LNCAP (cell line): ENCODE measurements at regions not wholly inside any gene's neighbourhood (a gene's known extent, or its start where the extent isn't known, plus 50 kb on each side); places are given as distances from the start of the nearest gene placed in this dataset.

Experiments used
- CTCF ChIP-seq: fragments of 450-650 bp; IDR thresholded peaks from 2 replicates; pipeline ENCODE4 v1.5.1; 2017; ENCODE audit warnings: mild to moderate bottlenecking

DNA sequence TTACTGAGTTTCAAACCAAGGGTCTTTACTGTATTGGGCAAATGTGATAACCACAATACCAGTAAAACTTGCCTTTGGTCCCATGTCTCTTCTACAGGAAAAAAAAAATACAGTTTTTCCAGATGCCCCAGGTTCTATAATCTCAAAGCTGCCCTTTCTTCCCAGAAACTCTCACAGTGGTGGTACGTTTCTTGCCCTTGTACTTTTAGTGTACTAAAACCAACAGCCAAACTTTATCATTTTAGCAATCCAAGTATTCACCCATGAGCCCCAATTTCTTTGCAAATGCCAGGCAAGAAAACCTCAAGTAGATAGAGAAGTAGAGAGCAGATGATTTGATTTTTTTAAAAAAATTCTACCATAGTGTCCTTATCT lies 157.8 kb downstream of the OR2B2 start:
- no peak for TF ChIP-seq CTCF

DNA sequence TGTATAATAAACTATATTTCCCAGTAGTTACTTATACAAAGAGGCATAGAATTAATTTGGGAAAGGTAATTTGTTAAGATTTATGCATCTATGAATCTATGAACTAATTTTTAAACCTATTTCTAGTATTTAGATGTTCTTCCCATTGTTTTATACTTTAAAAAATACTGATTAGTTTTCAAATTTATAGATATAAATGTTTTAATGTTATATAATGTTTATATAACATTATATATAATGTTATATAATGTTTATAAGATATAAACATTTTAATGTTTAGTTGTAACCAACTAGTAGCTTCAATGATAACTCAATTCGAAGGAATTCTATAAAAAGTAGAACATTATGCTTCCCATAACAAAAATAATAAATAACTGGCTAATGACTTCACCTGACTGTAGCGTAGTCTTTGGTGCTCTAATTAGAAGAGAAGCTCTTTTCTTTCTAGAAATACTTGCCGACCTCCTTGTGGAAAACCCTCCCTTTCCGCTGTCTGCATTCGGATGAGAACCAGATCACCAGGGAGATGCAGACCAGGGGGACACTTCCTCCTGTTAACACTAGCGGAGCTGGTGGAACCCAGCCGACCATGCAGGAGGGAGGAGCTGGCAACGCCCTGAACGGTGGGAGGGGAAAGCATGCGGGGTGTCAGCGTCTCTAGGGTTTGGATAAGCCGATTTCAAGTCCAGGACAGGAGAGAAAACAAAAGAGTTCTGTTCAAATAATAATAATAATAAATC lies 158.4 kb downstream of the OR2B2 start:
- no peak for TF ChIP-seq CTCF

DNA sequence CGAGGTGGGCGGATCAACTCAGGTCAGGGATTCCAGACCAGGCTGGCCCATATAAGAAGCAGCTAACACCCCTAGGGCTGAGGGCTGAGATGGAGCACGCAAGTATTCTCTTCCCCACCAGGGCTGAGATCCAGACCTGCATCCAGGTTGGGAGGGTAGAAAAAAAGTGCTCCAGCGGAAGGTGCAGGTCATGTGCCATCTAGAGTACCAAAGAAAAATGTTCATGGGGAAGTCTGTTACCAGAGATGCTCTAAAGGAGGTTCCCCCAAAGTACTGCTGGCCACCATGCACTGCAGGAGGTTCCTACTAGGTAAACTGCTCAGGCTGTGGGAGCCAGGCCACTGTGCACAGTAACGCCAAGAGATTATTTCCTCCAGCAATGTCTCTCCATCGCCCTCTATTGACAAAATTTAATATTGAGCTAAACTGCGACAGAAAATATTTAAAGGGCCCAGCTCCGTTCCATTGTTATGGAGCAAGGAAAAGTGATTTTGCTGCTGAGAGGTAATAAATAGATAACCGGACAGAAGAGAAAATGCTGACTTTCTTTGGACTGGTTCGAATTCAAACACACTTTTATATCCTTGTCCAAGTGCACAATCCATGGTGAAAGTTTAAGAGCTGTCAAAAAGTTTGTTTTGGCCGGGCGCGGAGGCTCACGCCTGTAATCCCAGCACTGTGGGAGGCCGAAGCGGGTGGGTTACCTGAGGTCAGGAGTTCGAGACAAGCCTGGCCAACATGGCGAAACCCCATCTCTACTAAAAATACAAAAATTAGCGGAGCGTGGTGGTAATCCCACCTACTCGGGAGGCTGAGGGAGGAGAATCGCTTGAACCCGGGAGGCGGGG lies 159.9 kb downstream of the OR2B2 start:
- TF ChIP-seq CTCF: peak; percentile 71

DNA sequence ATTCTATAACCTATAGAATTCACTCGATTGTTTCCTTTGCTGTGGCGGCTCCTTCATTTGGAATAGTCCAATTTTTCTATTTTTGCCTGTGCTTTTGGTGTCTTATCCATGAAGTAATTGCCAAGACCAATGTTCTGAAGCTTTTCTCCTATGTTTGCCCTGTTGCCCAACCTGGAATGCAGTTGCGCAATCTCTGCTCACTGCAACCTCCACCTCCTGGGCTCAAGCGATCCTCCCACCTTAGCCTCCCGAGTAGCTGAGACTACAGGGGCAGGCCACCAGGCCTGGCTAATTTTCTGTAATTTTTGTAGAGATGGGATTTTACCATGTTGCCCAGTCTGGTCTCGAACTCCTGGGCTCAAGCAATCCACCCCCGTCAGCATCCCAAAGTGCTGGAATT lies 163.5 kb downstream of the OR2B2 start:
- no peak for TF ChIP-seq CTCF

GRCh38 chr6:27747637-27748036 lies 164.6 kb downstream of the OR2B2 start:
- TF ChIP-seq CTCF: no peak

GRCh38 chr6:27743787-27744186 lies 168.4 kb downstream of the OR2B2 start:
- TF ChIP-seq CTCF: no peak

DNA sequence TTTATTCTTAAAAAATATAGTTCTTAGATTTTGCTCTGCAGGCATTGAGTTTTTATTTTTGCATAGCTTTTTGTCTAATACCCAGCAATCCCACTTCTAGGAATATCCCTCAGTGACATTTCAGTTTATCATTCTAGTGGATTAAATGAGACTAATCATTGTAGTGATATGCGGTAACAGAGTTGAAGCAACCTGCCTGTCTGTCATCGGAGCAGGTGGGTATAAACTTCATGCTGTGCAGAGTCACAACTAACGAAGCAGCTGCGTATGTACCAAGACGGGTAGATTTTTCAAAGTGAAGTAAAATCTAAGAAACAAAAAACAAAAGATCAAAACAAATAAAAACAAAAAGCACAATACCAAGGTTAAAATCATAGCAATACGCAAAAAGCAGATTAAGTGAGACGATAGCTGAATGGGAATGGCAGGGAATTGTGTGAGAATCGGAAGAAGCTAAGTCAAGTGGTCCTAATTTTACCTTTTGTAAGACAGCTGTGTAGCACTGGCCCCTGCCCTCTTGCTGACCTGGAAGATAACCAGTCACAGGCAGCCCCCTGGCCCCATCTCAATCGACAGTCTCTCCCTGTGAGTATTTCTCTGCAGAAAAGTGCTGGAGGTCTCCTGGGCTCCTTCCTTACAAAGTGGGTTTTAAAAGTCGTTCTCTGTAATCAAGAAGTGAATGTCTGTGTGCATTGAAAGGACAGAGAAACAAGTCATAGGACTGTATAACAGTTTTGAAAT lies 169.2 kb downstream of the OR2B2 start:
- TF ChIP-seq CTCF: no peak
